Inferior parietal cortex (tissue), 1 donor: ENCODE measurements at regions not wholly inside any gene's neighbourhood (a gene's known extent, or its start where the extent isn't known, plus 50 kb on each side); places are given as distances from the start of the nearest gene placed in this dataset.
"Not testable (repeated sequence)": the region's sequence is repeated elsewhere in the genome, so short reads cannot be mapped to it uniquely, and the experiment has no call there.

ENCODE experiments used
- DNase-seq: peaks from one replicate; pipeline ENCODE4 v3.0.0-alpha.2; 2016; ENCODE audit errors: extremely low spot score

DNA sequence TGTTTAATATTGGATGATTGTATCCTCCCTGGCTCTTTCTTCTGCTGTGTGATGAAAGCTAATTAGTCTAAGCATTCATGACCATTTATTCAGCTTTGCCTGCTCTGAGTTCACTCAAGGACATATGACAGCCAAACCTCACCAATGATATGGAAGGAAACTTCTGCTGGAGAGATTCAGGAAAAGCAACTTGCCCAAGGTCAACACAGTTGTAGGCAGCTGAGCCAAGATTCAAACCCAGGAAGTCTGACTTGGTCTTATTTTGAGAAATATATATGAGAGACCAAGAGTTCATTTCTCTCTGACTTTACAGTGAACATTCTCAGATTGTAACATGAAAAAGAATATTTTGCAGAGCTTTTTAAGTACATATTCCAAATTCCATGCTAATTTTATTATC, 1588.5 kb upstream of the PIK3C3 start:
- no peak for DNase-seq

- DNase-seq = no peak
Measured at GRCh38 chr18:40365526-40365925, 1589.5 kb upstream of the PIK3C3 start.

GRCh38 chr18:40360558-40360957, 1594.5 kb upstream of the PIK3C3 start:
- no peak for DNase-seq

DNA sequence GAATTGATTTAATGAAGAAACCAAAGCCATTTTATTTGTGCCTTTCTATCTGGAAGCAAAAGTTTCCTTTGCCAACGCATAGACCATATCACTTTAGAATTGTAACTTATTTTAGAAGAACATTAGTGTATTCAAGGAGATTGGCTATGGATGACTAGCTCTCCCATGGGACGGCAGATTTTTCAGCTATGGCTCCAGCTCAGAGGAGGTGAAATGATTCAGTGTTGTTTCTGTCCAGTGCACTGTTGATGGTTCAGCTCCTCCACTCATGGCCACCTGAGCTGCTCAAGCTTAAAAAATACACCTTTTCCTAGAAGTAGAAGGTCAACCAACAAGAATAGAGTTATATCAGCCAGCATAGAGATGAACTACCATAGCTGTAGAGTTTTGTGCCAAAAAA, 1597.5 kb upstream of the PIK3C3 start:
- DNase-seq = no peak

- no peak for DNase-seq
Measured at GRCh38 chr18:40356168-40356567, 1598.9 kb upstream of the PIK3C3 start.

GRCh38 chr18:40355726-40356125, 1599.3 kb upstream of the PIK3C3 start:
- DNase-seq = no peak

DNA sequence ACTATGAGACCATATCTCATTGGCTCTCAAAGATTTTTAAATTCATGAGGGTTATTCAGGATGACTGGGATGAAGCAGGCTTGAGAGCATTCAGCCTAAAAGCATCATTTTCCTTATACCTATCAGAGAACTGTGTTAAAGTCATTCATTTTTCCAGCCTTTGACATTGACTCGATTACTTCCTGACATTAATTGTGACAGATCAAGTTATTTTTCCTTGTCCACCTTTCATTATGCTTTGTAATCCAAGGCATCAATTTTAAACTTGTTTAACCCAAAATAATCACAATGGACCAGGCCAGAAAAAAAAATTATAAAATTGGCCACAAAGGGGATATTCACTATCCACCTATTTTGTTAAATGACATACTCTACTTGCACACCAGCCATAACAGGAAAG, 1606.8 kb upstream of the PIK3C3 start:
- DNase-seq = no peak

GRCh38 chr18:40347261-40347660, 1607.8 kb upstream of the PIK3C3 start:
- DNase-seq = no peak

- DNase-seq = no peak
Measured at GRCh38 chr18:40346146-40346545, 1608.9 kb upstream of the PIK3C3 start.

GRCh38 chr18:40341701-40342100, 1613.3 kb upstream of the PIK3C3 start:
- no peak for DNase-seq

- no peak for DNase-seq
Measured at GRCh38 chr18:40338284-40338683, 1616.8 kb upstream of the PIK3C3 start.

DNA sequence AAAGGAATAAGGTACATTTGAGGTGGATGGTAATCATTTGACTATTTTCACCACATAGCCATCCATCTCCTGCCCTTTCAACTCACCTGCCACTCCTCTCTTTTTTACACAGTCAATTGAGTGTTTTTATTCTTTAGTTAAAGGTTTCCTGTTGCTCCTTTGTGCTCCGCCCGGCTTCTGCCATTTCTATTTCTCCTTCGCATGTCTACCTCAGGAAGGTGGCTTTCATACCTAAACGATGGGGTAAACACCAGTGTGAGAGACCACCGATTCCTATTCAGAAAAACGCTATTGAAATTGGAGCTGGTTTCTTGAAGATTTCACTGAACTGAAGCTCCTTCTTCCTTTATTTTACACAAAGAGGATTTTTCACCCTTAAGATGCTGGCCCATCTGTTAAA, 1628.0 kb upstream of the PIK3C3 start:
- no peak for DNase-seq

GRCh38 chr18:40325988-40326387, 1629.0 kb upstream of the PIK3C3 start:
- no peak for DNase-seq

GRCh38 chr18:40314199-40314598, 1640.8 kb upstream of the PIK3C3 start:
- no peak for DNase-seq

GRCh38 chr18:40313030-40313642, 1641.9 kb upstream of the PIK3C3 start:
- no peak for DNase-seq

- DNase-seq = no peak
Measured at GRCh38 chr18:40307627-40308026, 1647.4 kb upstream of the PIK3C3 start.

GRCh38 chr18:40296717-40297413, 1658.2 kb upstream of the PIK3C3 start:
- DNase-seq = no peak

- DNase-seq = no peak
Measured at GRCh38 chr18:40292985-40293710, 1661.9 kb upstream of the PIK3C3 start.

DNA sequence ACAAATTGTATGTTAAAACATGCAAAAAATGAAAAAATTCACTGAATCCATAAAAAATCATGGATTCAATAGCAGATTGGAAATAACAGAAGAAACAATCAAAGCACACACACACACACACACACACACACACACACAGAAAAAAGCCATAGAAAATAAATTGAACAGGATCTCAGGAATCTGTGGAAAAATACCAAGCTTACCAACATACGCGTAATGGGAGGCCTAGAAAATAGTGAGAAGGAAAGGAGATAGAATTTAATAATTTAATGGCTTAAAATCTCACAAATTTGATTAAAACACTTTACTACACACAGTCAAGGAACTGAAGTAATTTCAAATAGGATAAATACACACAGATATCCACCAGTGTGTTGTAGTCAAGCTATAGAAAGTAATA, 1671.5 kb upstream of the PIK3C3 start:
- DNase-seq = no peak

DNA sequence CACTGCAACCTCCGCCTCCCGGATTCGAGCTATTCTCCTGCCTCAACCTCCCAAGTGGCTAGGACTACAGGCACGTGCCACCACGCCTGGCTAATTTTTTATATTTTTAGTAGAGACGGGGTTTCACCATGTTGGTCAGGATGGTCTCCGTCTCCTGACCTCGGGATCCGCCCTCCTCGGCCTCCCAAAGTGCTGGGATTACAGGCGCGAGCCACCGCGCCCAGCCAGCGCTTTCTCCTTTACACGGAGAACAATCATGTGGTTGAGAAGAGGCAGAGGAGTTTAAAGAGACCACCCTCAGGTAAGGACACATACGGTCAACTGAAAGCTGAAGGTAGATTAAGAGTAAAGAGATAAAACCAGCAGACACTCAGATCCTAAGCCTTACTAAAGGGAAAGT, 1673.7 kb upstream of the PIK3C3 start:
- DNase-seq = not testable (repeated sequence)

DNA sequence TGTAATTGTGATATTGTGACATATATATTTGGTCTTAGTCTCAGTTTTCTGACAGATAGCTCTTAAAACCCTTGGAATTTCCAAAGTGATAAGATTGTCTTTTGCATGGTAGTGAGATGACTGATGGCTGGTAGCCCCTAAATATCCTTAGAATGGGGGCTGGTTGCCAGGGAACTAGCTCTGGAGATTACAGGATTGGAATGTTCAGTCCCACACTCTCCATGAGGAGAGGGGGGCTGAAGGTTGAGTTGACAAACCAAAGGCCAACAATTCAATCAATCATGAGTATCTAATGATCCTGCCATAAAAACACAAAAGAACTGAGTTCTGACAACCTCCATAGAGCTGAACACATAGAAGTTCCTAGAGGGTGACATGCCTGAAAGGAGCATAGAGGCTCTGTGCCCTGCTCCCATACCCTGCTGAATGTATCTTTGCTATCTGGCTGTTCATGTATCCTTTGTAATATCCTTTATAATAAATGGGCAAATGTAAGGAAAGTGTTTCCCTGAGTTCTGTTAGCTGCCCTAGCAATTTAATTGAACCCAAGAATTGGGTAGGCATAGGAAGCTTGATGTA, 1680.3 kb upstream of the PIK3C3 start:
- no peak for DNase-seq

GRCh38 chr18:40272630-40273231, 1682.3 kb upstream of the PIK3C3 start:
- DNase-seq = no peak
